HG03558 (cell line): ENCODE measurements at regions not wholly inside any gene's neighbourhood (a gene's known extent, or its start where the extent isn't known, plus 50 kb on each side); places are given as distances from the start of the nearest gene placed in this dataset.

ENCODE experiments used
- ATAC-seq: cut with Tn5 transposase; IDR thresholded peaks from one replicate; pipeline ENCODE4 v1.9.1; 2021; ENCODE audit warnings: moderate number of reproducible peaks; ENCODE audit not compliant: unreplicated experiment; ENCODE audit errors: extremely low read depth

DNA sequence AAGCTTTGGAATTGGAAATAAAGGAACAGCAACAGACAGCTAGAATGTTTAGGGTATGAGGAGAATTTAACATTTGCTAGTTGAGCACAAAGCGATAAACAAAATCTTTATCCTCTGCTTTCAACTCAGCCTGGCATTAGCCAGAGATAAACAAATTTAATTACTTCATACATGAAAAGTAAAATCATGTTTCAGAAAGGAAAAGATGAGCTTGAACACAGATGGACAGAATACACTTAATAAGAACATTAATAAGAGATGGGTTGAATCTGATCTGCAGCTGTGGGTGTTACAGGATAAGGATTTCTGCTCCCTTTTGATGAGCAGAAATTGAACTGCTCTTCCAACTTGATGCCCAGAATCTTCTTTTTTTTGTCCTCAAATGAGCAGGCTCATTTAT lies 275.2 kb downstream of the CSNK1G3 start:
- ATAC-seq, result no peak

GRCh38 chr5:123786411-123786810 lies 274.4 kb downstream of the CSNK1G3 start:
- ATAC-seq, result no peak

GRCh38 chr5:123785162-123786071 lies 273.4 kb downstream of the CSNK1G3 start:
- no peak for ATAC-seq

DNA sequence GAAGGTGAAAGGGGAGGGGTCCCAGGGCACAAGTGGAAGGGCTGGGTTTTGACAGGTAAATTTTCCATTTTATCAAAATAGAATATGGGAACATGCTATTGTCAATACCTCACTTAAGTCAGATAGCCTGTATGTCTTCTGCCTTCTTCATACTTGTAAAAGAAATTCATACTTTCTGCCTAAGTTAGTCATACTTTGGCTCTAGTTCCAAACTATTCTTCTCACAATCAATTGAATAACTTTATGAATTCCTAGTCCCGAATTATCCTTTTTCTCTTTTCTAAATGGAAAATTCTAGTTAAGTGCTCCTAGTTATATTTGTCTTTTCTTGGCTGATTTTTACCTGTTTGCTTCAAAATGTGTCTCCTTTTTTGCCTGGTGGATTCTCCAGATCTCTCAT lies 271.4 kb downstream of the CSNK1G3 start:
- no peak for ATAC-seq

DNA sequence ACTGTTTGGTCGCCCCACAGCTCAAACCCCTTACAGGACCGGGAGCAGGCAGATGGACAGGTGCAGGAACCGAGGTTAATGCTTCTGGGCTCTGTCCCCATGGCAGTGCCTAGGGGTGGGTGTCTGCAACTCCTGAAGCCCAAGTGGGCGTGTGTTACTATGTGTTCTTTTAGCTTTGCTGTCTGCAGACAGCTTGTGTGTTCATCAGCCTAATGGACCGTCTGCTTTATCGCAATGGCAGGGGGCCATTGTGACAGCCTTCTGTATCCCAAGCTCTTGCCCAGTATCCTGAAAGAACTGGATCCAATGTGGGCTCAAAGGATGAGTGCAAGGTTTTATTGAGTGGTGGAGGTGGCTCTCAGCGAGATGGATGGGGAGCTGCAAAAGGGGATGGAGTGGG lies 266.7 kb downstream of the CSNK1G3 start:
- ATAC-seq, result no peak

GRCh38 chr5:123776761-123777160 lies 264.8 kb downstream of the CSNK1G3 start:
- no peak for ATAC-seq

DNA sequence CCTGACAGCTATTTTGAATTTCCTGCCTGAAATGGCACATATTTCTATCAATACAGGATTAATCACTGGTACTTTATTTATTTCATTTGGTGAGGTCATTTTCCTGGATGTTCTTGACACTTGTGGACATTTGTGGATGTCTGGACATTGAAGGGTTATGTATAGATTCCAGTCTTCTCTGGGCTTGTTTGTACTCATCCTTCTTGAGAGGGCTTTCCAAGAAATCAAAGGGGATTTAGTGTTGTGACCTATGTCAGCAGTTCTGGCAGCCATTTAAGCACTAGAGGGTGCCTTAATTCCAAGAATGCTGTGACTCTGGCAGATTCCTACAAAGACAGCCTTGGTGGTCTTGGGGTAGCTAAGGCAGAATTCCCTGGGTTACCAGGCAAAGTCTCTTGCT lies 259.7 kb downstream of the CSNK1G3 start:
- no peak for ATAC-seq

DNA sequence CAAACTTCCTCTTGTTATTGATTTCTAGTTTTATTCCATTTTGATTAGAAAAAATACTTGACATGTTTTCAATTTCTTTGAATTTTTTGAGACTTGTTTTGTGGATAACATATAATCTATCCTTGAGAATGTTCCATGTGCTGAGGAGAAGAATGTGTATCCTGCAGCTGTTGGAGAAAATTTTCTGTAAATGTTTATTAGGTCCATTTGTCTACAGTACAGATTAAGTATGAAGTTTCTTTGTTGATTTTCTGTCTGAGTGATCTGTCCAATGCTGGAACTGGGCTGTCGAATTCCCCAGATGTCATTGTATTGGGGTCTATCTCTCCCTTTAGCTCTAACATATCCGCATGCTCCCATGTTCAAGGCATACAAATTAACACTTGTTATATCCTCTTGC lies 251.2 kb downstream of the CSNK1G3 start:
- no peak for ATAC-seq

- ATAC-seq, result no peak
Measured at GRCh38 chr5:123756816-123757215, 244.8 kb downstream of the CSNK1G3 start.

- ATAC-seq, result no peak
Measured at GRCh38 chr5:123756318-123756665, 244.3 kb downstream of the CSNK1G3 start.

DNA sequence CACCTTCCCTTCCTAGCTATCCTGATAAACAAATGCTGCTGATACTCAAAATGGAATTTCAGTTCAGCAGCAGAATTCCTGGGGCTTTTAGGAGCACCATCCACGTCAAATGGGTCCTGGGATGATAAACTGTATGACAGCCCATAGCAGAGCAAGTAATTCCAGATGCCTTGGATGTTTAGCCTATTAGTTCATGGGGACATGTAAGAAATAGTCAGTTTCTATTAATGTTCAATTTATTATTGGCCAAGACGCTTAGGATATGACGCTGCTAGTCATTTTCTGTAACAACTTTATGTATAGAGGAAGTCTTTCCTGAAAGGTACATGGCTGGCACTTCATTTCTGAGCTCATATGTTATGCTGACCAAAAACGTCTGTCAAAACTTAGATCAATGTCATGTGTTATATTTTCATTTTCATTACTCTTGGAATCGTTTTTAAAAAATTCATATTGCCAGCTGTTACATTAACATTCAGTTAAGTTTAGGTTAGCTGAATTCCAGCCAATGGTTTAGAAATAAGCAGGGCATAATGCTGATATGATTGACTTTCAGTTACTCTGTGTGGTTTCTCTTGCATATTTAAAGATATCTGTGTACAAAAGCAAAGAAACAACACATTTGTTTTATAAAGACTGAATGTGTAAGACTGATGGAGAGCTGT lies 243.8 kb downstream of the CSNK1G3 start:
- ATAC-seq, result no peak

- no peak for ATAC-seq
Measured at GRCh38 chr5:123754908-123755307, 242.9 kb downstream of the CSNK1G3 start.

GRCh38 chr5:123753937-123754891 lies 242.2 kb downstream of the CSNK1G3 start:
- ATAC-seq, result no peak

DNA sequence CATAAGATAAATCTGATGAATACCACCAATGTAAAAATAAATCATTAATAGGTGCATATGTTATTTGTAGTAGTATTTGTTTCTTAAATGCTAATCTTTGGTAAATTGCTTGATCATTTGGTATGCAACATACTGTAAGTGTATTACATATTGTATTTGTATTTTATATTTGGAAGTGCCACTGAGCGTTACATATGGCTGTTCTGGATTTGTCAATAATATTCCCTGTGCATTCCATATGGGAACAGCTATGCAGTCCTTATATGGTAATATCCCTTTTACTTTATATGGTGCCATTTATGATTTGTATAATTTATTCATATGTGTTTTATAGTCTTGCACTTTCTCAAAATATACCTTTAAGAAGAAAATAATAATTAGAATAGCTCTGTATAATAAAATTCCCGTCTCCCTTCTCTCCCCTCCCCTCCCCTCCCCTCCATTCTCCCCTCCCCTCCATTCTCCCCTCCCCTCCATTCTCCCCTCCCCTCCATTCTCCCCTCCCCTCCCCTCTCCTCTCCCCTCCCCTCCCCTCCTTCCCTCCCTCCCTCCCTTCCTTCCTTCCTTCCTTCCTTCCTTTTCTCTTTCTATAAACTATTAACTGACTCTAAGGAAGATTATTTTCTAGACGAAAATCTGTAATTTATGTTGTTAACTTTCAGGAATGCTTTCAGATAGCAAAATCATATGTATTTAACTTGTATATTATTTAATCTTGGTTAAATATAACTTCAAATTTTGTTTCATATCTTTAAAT lies 241.4 kb downstream of the CSNK1G3 start:
- no peak for ATAC-seq

GRCh38 chr5:123752552-123753179 lies 240.7 kb downstream of the CSNK1G3 start:
- ATAC-seq, result no peak

DNA sequence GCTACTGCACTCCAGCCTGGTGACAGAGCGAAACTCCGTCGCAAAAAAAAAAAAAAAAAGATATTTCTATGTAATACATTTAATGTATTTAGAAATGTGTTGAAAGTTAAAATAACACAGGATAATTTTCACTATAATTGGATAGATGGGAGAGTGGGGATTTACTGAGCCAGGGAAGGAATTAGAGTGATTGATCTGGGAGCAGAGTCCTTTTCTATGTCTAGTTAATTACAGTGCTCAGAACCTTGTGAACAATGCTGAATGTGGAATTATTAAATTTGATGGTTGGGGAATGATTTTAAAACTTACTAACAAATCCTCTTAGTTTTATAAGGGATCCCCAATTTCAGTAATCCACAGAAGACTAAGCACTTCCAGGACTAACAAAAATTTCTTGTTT lies 239.7 kb downstream of the CSNK1G3 start:
- ATAC-seq, result no peak

GRCh38 chr5:123748239-123748638 lies 236.3 kb downstream of the CSNK1G3 start:
- ATAC-seq, result no peak

DNA sequence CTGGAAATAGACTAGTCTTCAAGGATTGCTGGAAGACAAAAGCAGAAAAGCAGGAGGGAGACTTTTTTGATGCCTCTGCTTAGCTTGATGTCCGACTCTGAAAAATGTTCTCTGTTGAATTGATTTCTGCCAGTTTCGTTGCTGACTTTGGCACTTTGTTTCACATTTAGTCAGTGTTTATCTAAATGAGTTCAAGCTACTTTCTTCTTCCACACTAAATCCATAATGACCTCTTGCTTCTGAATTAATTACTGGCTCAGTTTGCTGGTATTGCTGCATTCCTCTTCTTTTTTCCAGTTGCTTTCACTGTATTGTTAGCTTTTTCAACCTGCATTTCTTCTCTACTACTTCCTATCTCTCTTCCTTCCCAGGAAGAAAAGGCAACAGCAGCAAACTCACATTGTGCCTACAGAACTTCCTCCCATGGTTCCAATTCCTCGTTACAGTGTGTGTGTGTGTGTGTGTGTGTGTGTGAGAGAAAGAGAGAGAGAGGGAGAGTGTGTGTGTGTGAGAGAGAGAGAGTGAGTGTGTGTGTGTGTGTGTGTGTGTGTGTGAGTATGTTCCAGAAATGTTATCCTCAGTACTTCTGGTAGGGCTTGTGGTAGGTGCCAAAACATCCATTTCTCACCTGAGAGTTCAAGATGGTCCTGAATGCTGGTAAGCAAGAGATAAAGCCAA lies 234.8 kb downstream of the CSNK1G3 start:
- no peak for ATAC-seq

- ATAC-seq, result no peak
Measured at GRCh38 chr5:123743990-123744583, 232.1 kb downstream of the CSNK1G3 start.
